H9 (cell line): ENCODE measurements at regions not wholly inside any gene's neighbourhood (a gene's known extent, or its start where the extent isn't known, plus 50 kb on each side); places are given as distances from the start of the nearest gene placed in this dataset.

Source experiments
- DNase-seq: peaks from one replicate; pipeline ENCODE4 v3.0.0-alpha.2; 2017
- H2AFZ ChIP-seq: one replicate; pipeline ENCODE4 v1.6.1; 2013; ENCODE audit warnings: mild to moderate bottlenecking, low read length, control low read depth, moderate library complexity
- H2AK5ac ChIP-seq: 2 replicates; pipeline ENCODE4 v1.6.1; 2013; ENCODE audit warnings: low read length, control low read depth, mixed read lengths; ENCODE audit not compliant: insufficient read length
- H2BK120ac ChIP-seq: one replicate; pipeline ENCODE4 v1.6.1; 2013; ENCODE audit warnings: low read depth, mild to moderate bottlenecking, low read length, control low read depth, inconsistent platforms; ENCODE audit not compliant: poor library complexity, severe bottlenecking
- H2BK12ac ChIP-seq: 2 replicates; pipeline ENCODE4 v1.6.1; 2013; ENCODE audit warnings: low read length, control low read depth, mixed read lengths, low read depth; ENCODE audit not compliant: insufficient read length
- H2BK15ac ChIP-seq: 2 replicates; pipeline ENCODE4 v1.6.1; 2013; ENCODE audit warnings: low read depth, low read length, control low read depth
- H2BK20ac ChIP-seq: one replicate; pipeline ENCODE4 v1.6.1; 2013; ENCODE audit warnings: low read depth, mild to moderate bottlenecking, low read length, control low read depth, inconsistent platforms; ENCODE audit not compliant: poor library complexity, severe bottlenecking
- H2BK5ac ChIP-seq: 2 replicates; pipeline ENCODE4 v1.6.1; 2013; ENCODE audit warnings: low read length, control low read depth, mixed read lengths; ENCODE audit not compliant: insufficient read length
- H3K14ac ChIP-seq: 2 replicates; pipeline ENCODE4 v1.6.1; 2013; ENCODE audit warnings: low read length, control low read depth; ENCODE audit not compliant: insufficient read depth
- H3K18ac ChIP-seq: 2 replicates; pipeline ENCODE4 v1.6.1; 2013; ENCODE audit warnings: low read depth, mild to moderate bottlenecking, mixed read lengths, low read length, control low read depth; ENCODE audit not compliant: insufficient read length
- H3K23ac ChIP-seq: 2 replicates; pipeline ENCODE4 v1.6.1; 2013; ENCODE audit warnings: low read length, control low read depth, mixed read lengths, low read depth; ENCODE audit not compliant: insufficient read length
- H3K23me2 ChIP-seq: 2 replicates; pipeline ENCODE4 v1.6.1; 2013; ENCODE audit warnings: low read depth, mild to moderate bottlenecking, mixed read lengths, low read length, control low read depth; ENCODE audit not compliant: insufficient read length, poor library complexity, severe bottlenecking
- H3K27ac ChIP-seq: 2 replicates; pipeline ENCODE4 v1.5.1; 2013; ENCODE audit warnings: low read length, control low read depth, mixed read lengths, low read depth; ENCODE audit not compliant: insufficient read length
- H3K27me3 ChIP-seq: 2 replicates; pipeline ENCODE4 v1.6.1; 2013; ENCODE audit warnings: low read length, control low read depth, inconsistent platforms; ENCODE audit not compliant: insufficient read depth
- H3K4ac ChIP-seq: 2 replicates; pipeline ENCODE4 v1.6.1; 2013; ENCODE audit warnings: low read depth, mild to moderate bottlenecking, control low read depth, inconsistent platforms, low read length, moderate library complexity
- H3K4me1 ChIP-seq: 2 replicates; pipeline ENCODE4 v1.6.1; 2013; ENCODE audit warnings: low read length, control low read depth, inconsistent platforms; ENCODE audit not compliant: insufficient read depth
- H3K4me2 ChIP-seq: 2 replicates; pipeline ENCODE4 v1.6.1; 2013; ENCODE audit warnings: low read length, control low read depth, mixed read lengths; ENCODE audit not compliant: insufficient read length, insufficient read depth
- H3K56ac ChIP-seq: 2 replicates; pipeline ENCODE4 v1.6.1; 2013; ENCODE audit warnings: low read depth, mild to moderate bottlenecking, mixed read lengths, low read length, control low read depth; ENCODE audit not compliant: insufficient read length
- H3K79me1 ChIP-seq: 2 replicates; pipeline ENCODE4 v1.6.1; 2013; ENCODE audit warnings: low read depth, mild to moderate bottlenecking, moderate library complexity, low read length, control low read depth, inconsistent platforms; ENCODE audit not compliant: insufficient read depth, poor library complexity, severe bottlenecking
- H3K79me2 ChIP-seq: 2 replicates; pipeline ENCODE4 v1.6.1; 2013; ENCODE audit warnings: low read length, control low read depth, inconsistent platforms; ENCODE audit not compliant: insufficient read depth
- H3K9ac ChIP-seq: 2 replicates; pipeline ENCODE4 v1.6.1; 2013; ENCODE audit warnings: low read length, control low read depth, mixed read lengths; ENCODE audit not compliant: insufficient read length; ENCODE audit errors: extremely low read depth
- H3K9me3 ChIP-seq: one replicate; pipeline ENCODE4 v1.6.1; 2013; ENCODE audit warnings: low read depth, low read length, inconsistent platforms; ENCODE audit not compliant: control insufficient read depth
- H3T11ph ChIP-seq: one replicate; pipeline ENCODE4 v1.6.1; 2013; ENCODE audit warnings: mild to moderate bottlenecking, low read length, control low read depth, inconsistent platforms
- H4K20me1 ChIP-seq: one replicate; pipeline ENCODE4 v1.6.1; 2013; ENCODE audit not compliant: control insufficient read depth, insufficient read length, insufficient read depth
- H4K5ac ChIP-seq: 2 replicates; pipeline ENCODE4 v1.6.1; 2013; ENCODE audit warnings: low read depth, mild to moderate bottlenecking, mixed read lengths, low read length, control low read depth; ENCODE audit not compliant: insufficient read length
- H4K8ac ChIP-seq: replicated peaks from 2 replicates; pipeline ENCODE4 v1.6.1; 2013; ENCODE audit warnings: low read length, control low read depth, mixed read lengths, low read depth; ENCODE audit not compliant: insufficient read length
- H4K91ac ChIP-seq: 2 replicates; pipeline ENCODE4 v1.6.1; 2013; ENCODE audit warnings: low read depth, mild to moderate bottlenecking, moderate library complexity, mixed read lengths, low read length, control low read depth; ENCODE audit not compliant: insufficient read length
- H3K27ac Mint-ChIP-seq, 3 experiments: 2 replicates in 2 of 3; 3 replicates in 1 of 3; pipeline ENCODE4 v1.8.0; 2020 to 2021; ENCODE audit warnings: mixed read lengths in 3 of 3, mild to moderate bottlenecking in 1 of 3, moderate library complexity in 1 of 3
- H3K27me3 Mint-ChIP-seq: 2 replicates; pipeline ENCODE4 v1.8.0; 2021; ENCODE audit warnings: low read depth, mild to moderate bottlenecking, moderate library complexity, mixed read lengths
- H3K36me3 Mint-ChIP-seq, 3 experiments: 2 replicates in 2 of 3; 3 replicates in 1 of 3; pipeline ENCODE4 v1.8.0; 2020 to 2021; ENCODE audit warnings: low read depth in 3 of 3, mixed read lengths in 3 of 3; ENCODE audit not compliant: insufficient read depth in 1 of 3
- H3K4me1 Mint-ChIP-seq, 2 experiments: 2 replicates each; pipeline ENCODE4 v1.8.0; 2020; ENCODE audit warnings: mixed read lengths in 2 of 2
- H3K4me3 Mint-ChIP-seq, 2 experiments: 2 replicates in 1 of 2; 3 replicates in 1 of 2; pipeline ENCODE4 v1.8.0; 2020 to 2021; ENCODE audit warnings: mild to moderate bottlenecking in 2 of 2, mixed read lengths in 2 of 2, moderate library complexity in 1 of 2
- H3K9me3 Mint-ChIP-seq, 2 experiments: 2 replicates in 1 of 2; 3 replicates in 1 of 2; pipeline ENCODE4 v1.8.0; 2020; ENCODE audit warnings: mild to moderate bottlenecking in 2 of 2, mixed read lengths in 2 of 2, moderate library complexity in 1 of 2
- CTCF ChIP-seq: fragments of 200-600 bp; sonication (generic); conservative IDR thresholded peaks from 3 replicates; pipeline ENCODE4 v1.8.0; 2021; ENCODE audit warnings: antibody characterized with exemption, mild to moderate bottlenecking
- WGBS: extraction: QIAGEN DNeasy Blood & Tissue Kit; methylation state at CpG from one replicate; pipeline ENCODE4 v1.1.7; 2013; ENCODE audit warnings: missing lambda C conversion rate, low lambda C conversion rate, mixed read lengths; ENCODE audit not compliant: insufficient read length; ENCODE audit errors: extremely low coverage; 5-methylcytosine and 5-hydroxymethylcytosine counted together

- no peaks in the 10 kb centered on the region for H4K20me1 ChIP-seq
- no peak overlapping the region for H3K4me2 ChIP-seq
- no peaks in the 10 kb centered on the region for H3K27me3 ChIP-seq
- no peak overlapping the region for H4K5ac ChIP-seq
- no peak overlapping the region for H3K18ac ChIP-seq
- H3T11ph ChIP-seq: no peak overlapping the region
- no peak overlapping the region for H2AFZ ChIP-seq
- no peak overlapping the region for H2BK20ac ChIP-seq
- no peaks in the 10 kb centered on the region for H3K36me3 Mint-ChIP-seq
- H3K56ac ChIP-seq: no peak overlapping the region
- no peaks in the 10 kb centered on the region for H3K4me1 ChIP-seq
- no peaks in the 10 kb centered on the region for H3K9me3 ChIP-seq
- no peak overlapping the region for H3K4ac ChIP-seq
- no peak overlapping the region for H2BK120ac ChIP-seq
- H3K23ac ChIP-seq: no peak overlapping the region
- H2AK5ac ChIP-seq: no peak overlapping the region
- no peak for DNase-seq
- no peak overlapping the region for H2BK5ac ChIP-seq
- H3K27me3 Mint-ChIP-seq: no peaks in the 10 kb centered on the region
- no peak overlapping the region for H2BK12ac ChIP-seq
- TF ChIP-seq CTCF: no peak
- no peak overlapping the region for H4K8ac ChIP-seq
- no peak overlapping the region for H4K91ac ChIP-seq
- H3K14ac ChIP-seq: no peak overlapping the region
- no peaks in the 10 kb centered on the region for H3K79me2 ChIP-seq
- no peak overlapping the region for H3K4me3 Mint-ChIP-seq
- no CpG with 5 or more reads among the region's 3 CpGs for WGBS
- no peaks in the 10 kb centered on the region for H3K23me2 ChIP-seq
- H3K27ac ChIP-seq: no peak overlapping the region
- no peak overlapping the region for H2BK15ac ChIP-seq
- H3K9me3 Mint-ChIP-seq: no peaks in the 10 kb centered on the region; a peak in 1 of 5 replicates
- H3K79me1 ChIP-seq: no peaks in the 10 kb centered on the region
- no peak overlapping the region for H3K9ac ChIP-seq
- H3K27ac Mint-ChIP-seq: no peak overlapping the region
- H3K4me1 Mint-ChIP-seq: peaks cover 2 to 4% of the 10 kb centered on the region in 2 experiments; a peak in 1 of 4 replicates
Measured at GRCh38 chrX:114006664-114007063, 577.2 kb upstream of the HTR2C start.
